NB4 (cell line): ENCODE measurements at regions not wholly inside any gene's neighbourhood (a gene's known extent, or its start where the extent isn't known, plus 50 kb on each side); places are given as distances from the start of the nearest gene placed in this dataset.

Experiments
- DNase-seq: peaks from one replicate; pipeline ENCODE4 v3.0.0; 2010; ENCODE audit warnings: low read depth
- H3K4me3 ChIP-seq: one replicate; pipeline ENCODE4 v1.5.1; 2011; ENCODE audit warnings: mild to moderate bottlenecking, low read depth, low read length, moderate library complexity
- MYC ChIP-seq: IDR thresholded peaks from 2 replicates; pipeline ENCODE4 v1.6.1; 2011; ENCODE audit warnings: low read depth, low read length
- POLR2A ChIP-seq: IDR thresholded peaks from 2 replicates; pipeline ENCODE4 v1.6.1; 2011; ENCODE audit warnings: mild to moderate bottlenecking; ENCODE audit not compliant: insufficient read length; ENCODE audit errors: extremely low read depth
- TF ChIP-seq, protein P1 (sequence below): IDR thresholded peaks from 2 replicates; pipeline ENCODE4 v1.6.1; 2011; ENCODE audit warnings: low read depth, low read length
- TF ChIP-seq, protein P2 (sequence below): IDR thresholded peaks from one replicate; pipeline ENCODE4 v1.5.1; 2012; ENCODE audit warnings: low read depth, low read length

DNA sequence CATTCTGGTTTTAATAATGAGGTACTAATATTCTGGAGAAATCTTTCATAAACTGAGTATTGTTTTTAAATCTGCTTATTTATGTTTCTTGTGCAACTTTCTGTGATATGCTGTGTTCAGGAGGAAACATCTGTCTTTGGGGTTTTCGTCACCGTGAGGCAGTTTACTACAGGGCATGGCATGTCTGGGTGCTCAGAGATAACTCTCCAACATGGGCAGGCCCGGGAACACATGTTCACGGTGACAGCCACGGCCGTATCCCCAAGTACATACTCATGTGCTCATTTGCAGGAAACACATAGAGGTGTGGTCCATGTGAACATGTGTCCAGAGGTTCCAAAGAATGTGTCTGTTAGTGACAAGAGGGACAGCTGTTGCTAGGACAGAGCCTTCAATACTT, 62.1 kb upstream of the CNKSR3 start:
- no peak for DNase-seq
- TF ChIP-seq, protein P1, sequence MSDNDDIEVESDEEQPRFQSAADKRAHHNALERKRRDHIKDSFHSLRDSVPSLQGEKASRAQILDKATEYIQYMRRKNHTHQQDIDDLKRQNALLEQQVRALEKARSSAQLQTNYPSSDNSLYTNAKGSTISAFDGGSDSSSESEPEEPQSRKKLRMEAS: no peak
- no peak overlapping the region for H3K4me3 ChIP-seq

DNA sequence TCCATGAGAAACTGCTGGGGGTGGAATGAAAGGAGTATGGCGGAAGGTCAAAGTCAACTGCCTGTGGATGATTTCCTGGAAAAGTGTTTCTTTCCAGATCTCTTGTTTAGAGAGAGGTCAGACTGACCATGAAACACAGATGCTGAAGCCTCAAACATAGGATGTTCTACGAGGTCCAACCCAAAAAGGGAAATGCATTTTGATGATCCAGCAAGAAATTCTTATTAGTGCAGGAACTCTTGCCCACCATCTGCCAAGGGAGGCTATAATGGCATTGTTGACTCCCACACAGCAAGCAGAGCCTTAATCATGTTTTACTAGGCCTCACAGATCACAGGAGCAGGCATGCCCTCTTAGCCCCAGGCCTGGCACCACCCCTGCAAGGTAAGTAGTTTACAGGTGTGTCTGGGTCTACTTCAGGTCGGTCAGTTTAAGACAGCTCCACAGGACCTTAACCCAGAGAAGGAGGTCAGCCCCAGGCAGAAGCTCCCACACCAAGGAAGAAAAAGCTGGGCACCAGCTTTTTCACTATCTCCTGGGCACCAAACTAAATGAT, 67.6 kb upstream of the CNKSR3 start:
- no peak for TF ChIP-seq POLR2A
- TF ChIP-seq, protein P2, sequence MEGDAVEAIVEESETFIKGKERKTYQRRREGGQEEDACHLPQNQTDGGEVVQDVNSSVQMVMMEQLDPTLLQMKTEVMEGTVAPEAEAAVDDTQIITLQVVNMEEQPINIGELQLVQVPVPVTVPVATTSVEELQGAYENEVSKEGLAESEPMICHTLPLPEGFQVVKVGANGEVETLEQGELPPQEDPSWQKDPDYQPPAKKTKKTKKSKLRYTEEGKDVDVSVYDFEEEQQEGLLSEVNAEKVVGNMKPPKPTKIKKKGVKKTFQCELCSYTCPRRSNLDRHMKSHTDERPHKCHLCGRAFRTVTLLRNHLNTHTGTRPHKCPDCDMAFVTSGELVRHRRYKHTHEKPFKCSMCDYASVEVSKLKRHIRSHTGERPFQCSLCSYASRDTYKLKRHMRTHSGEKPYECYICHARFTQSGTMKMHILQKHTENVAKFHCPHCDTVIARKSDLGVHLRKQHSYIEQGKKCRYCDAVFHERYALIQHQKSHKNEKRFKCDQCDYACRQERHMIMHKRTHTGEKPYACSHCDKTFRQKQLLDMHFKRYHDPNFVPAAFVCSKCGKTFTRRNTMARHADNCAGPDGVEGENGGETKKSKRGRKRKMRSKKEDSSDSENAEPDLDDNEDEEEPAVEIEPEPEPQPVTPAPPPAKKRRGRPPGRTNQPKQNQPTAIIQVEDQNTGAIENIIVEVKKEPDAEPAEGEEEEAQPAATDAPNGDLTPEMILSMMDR: no peak
- no peak for TF ChIP-seq MYC
- TF ChIP-seq, protein P1: no peak
- no peak overlapping the region for H3K4me3 ChIP-seq
- no peak for DNase-seq

DNA sequence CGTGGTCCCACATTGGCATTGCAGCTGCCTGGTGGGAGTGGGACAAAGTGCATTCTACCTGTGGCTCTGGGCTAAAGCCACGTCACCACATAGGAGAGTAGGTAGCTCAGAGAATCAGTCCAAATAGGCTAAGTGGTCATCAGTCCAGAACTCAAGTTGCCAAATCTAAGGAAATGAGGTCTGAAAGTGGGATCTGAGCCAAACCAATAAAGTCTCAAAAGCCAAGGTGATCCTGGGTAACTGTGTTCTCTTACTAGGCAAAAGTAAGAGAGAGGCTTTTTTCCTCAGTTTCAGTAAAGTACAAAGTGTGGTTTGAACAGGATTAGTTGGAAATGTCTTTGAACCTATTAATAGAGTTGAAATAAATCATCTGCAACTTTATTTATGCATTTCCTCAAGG, 68.6 kb upstream of the CNKSR3 start:
- H3K4me3 ChIP-seq: no peak overlapping the region
- TF ChIP-seq, protein P1: no peak
- TF ChIP-seq MYC: no peak
- TF ChIP-seq, protein P2: no peak
- DNase-seq: no peak

DNA sequence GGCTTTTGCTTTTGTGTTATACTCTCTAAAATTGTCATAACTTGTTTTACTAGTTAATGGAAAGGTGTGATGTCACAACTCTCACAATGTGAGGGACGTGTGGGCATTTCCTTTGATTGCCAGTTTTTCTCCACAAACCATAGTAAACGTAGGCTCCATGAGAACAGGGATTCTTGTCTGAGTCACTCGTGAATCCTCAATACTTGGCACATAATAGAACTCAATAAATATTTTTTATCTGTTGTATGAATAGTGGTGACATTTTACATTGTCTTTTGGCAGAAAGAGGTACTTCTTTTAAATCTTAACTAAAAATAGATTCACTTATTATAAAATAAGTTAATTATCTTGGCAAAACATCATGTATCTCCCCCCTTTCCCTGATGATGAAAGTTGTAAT, 69.0 kb upstream of the CNKSR3 start:
- H3K4me3 ChIP-seq: no peak overlapping the region
- TF ChIP-seq, protein P2: no peak
- TF ChIP-seq MYC (no peak), POLR2A (no peak)
- TF ChIP-seq, protein P1: no peak
- no peak for DNase-seq

DNA sequence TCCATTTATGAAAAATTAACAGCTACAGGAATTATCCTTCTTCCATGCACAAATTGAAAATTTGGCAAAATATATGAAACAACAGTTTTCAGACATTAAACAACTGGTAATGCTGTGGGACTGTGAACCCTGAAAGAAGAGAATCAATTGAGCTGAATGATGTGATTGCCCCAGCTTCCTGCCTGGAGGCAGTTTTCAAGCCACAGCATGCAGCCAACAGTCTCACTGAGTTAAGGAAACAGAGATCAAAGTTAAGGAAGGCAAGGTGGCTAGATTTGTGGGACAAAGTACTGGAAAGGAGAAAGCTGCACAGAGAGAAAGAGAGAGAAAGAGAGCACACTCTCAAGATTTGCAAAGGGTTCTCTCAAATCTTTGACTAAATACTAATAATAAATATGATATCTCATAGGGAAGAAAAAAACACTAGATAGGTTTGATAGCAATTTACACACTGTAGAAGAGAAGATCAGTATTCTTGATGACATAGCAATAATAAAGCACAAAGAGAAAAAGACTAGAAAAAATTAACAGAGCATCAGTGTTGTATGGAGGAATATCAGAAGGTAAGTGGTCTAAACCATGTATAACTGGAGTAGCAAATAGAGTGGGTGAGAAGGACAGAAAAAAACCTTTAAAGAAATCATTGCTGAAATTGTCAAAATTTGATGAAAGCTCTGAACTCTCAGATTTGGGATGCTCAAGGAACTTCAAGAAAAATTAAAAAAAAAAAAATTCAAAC, 70.1 kb upstream of the CNKSR3 start:
- no peak for TF ChIP-seq POLR2A
- TF ChIP-seq, protein P2: no peak
- TF ChIP-seq, protein P1: no peak
- TF ChIP-seq MYC: no peak
- DNase-seq: no peak
- H3K4me3 ChIP-seq: no peak overlapping the region

DNA sequence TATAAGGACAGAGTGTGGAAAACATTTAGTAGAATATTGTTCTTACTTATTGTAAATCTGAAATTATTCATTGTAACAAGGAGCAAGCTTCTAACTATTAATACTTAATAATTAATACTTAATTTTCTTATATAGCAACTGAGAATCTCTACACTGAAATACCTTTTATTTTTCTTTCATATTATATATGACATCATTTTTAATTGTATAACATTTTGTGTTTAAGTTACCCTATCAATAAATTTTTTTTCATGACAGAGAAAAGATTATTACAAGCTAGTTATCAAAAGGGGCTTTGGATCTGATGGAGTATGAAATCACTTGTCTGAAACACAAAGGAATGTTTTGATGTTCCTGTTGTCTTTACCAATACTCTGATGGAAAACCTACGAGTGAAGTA, 72.2 kb upstream of the CNKSR3 start:
- no peak for TF ChIP-seq POLR2A
- TF ChIP-seq, protein P2: no peak
- H3K4me3 ChIP-seq: no peak overlapping the region
- no peak for DNase-seq
